HG03175 (cell line): ENCODE measurements at regions not wholly inside any gene's neighbourhood (a gene's known extent, or its start where the extent isn't known, plus 50 kb on each side); places are given as distances from the start of the nearest gene placed in this dataset.

Experiments used
- ATAC-seq: cut with Tn5 transposase; IDR thresholded peaks from one replicate; pipeline ENCODE4 v1.9.1; 2021; ENCODE audit warnings: mild to moderate bottlenecking, moderate library complexity; ENCODE audit not compliant: unreplicated experiment

- no peak for ATAC-seq
Measured at GRCh38 chr21:31570824-31571566, 88.5 kb upstream of the SOD1 start.

- ATAC-seq: no peak
Measured at GRCh38 chr21:31566611-31567010, 92.9 kb upstream of the SOD1 start.

DNA sequence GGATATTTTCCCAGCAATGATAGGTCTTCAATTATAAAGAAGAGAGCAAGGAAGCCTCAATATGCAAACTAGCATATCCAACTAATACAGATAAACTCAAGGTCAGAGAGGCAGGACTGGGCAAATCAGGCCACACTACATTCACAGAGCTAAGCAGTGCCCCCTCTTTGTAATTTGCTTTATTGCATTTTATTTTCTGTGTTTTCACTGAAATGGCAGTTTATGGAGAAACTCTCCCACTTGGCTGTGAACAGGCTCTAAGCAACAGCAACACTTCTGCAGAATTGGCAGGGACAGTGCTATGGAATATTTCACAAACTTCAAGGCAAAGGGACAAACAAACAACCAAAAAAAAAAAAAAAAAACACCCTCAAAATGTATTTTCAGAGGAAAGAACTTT, 93.4 kb upstream of the SOD1 start:
- no peak for ATAC-seq

- ATAC-seq: no peak
Measured at GRCh38 chr21:31564439-31564838, 95.1 kb upstream of the SOD1 start.

DNA sequence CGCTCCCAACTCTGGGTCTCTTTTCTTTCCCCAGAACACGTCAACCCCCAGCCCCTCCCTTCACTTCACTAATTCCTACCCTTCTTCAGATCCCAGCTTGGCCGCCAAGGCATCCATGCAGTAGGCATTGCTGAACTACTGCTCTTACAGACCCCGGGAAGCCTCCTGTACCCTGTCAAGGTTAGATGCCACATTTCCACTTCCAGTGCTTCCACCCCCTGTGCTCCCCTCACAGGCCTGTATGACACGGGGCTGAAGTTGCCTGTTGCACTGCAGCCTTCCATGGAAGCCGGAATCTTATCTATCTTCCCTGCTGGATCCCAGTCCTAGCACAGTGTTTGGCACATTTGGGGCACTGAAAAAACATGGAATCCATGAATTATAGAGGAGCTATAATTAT, 99.0 kb upstream of the SOD1 start:
- no peak for ATAC-seq

DNA sequence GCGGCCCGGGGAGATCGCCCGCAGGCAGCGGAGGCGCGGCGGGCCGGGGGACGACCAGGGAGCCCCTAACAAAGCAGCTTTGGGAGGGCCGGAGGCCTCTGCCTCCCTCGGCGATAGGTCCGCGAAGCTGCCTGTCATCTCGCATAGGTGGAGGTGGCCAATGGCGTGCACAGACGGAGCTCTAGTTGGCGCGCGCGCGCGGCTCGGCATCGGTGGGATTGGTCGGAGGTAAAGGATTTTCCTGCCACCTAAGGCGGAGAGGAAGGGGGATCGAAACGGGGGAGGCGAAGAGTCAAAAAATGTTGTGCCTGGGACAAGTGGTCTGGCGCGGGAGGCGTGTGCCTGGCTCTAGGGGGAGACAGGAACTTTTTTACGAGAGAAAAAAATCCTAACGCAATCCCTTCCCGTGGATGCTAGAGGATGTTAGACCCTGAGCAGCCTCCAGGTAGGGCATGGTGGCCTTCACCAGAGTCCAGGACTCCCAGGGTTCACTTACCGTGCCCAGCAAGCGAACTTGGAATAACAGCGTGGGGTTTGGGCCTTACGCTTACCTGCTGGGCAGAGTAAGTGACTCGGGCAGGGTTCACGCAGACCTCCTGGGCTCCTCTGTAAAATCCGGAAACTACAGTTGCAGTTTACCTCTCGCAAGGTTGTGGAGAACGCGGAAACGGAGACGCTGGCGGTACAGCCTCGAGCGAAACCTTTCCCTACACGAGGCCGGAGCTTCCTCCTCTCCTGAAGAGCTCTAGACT, 99.9 kb upstream of the SOD1 start:
- ATAC-seq: peak; percentile 82

GRCh38 chr21:31558962-31559367, 100.5 kb upstream of the SOD1 start:
- peak; percentile 92 for ATAC-seq

GRCh38 chr21:31558189-31558961, 101.1 kb upstream of the SOD1 start:
- ATAC-seq: peak; percentile 25

- no peak for ATAC-seq
Measured at GRCh38 chr21:31557421-31558188, 101.9 kb upstream of the SOD1 start.

- ATAC-seq: no peak
Measured at GRCh38 chr21:31556662-31557061, 102.8 kb upstream of the SOD1 start.

DNA sequence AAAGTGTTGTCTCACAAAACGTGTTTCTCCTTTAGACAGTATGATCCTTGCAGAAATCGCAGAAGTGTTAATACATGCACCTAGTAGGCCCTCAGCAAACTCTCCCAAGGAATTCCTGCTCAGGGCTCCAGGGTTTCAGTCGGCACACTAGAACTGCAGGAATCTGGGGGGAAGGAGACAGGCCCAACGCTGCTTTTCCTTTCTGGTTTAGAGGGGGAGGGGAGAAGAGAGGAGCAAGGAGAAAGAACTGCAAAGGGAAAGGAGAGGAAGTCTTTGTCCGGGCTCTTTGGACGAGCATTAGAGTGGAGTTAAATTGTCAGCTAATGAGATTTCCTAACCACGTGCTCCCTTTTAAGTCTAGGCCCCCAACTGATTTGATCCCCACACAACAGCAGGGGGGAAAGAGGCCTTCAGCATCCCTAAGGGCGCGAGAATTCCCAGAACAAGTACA, 103.7 kb upstream of the SOD1 start:
- ATAC-seq: no peak

DNA sequence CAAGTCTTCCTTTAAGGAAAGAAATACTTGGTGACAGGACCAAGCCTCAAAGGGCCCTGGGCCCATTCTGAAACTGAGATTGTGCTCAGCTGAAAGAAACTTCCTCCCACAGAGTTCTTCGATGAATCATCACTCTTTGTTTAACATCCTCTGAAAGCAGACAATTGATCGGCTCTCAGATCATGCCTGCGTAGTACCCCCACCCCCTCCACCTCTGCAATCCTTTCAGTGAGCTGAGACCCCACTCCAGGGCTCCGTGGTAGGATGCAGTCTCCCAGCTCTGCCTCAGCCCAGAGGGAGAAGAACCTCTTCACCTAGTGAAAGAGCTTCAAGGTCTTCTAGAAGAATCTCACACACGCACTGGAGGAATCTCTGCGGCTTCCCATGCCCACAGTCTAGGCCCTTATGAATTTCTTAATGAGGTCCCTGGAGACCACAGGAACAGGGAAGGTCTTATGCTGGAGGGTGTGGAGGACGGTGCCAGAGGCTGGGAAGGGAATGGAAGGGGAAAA, 104.9 kb upstream of the SOD1 start:
- ATAC-seq: no peak

DNA sequence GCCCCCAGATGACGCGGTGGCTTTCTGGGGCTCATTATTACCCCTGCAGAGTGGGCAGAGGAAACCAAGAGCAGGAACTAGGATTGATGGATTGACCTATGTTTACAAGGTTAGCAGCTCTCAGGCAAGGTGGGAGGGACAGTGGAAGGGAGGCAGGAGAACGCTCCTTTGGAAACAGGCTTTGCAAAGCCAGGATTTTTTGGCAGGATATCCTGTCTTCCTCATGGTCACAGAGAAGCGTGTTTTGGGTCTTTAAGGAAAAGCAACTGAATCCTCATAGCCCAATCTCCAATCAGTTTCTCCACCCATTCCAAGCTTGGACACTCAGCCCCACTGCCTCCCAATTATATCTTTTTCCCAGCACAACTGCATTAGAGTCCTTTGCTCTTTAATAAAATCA, 105.6 kb upstream of the SOD1 start:
- ATAC-seq: no peak

DNA sequence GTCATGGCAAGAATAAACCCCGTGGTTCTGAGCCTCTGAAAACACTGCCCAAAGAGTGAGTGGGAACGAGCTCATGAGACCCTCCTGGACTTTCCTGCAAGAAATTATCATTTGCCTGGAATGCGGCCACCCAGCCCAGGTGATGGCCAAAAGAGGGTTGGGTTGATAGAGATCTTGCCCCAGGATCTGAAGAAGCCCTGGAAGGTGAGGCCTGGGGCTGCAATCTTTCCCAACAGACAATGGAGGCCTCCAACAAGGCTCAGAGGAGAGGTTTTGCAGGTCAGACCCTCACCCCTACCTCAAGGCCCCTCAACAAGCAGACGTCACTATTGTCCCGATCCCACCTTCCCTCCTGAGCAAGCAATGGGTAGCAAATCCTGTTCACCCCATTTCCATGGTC, 106.0 kb upstream of the SOD1 start:
- no peak for ATAC-seq

DNA sequence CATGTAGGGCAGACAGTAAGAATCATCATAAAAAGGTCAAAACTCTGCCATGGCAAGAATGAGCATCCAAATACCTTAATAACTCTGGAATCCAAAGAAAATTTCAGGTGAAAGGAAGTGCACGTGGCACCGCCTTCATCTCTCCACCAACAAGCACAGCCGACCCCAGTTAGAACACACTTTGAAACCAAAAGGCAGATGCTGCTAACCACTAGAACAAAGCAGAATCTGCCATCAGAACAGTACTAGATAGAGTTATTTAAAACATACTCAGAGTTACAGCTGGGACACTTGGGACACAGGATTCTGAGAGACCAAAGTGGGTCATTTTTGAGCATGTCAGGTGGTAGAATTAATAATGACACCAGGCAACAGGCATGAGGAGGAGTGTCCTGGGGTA, 106.7 kb upstream of the SOD1 start:
- no peak for ATAC-seq

- ATAC-seq: no peak
Measured at GRCh38 chr21:31550070-31550469, 109.4 kb upstream of the SOD1 start.

DNA sequence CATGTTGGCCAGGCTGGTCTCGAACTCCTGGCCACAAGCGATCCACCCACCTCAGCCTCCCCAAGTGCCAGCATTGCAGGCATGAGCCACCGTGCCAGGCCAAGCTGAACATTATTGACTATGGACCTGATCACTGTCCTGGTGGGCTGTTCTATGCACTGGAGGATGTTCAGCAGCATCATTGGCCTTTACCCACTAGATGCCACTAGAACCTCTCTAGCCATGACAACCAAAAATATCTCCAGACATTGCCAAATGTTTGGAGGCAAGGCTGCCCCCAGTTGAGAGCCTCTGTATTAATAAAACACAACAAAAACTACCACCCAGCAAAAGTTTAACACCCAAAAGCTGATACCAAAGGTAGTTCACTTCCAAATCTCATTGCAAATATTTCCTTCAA, 110.8 kb upstream of the SOD1 start:
- no peak for ATAC-seq

GRCh38 chr21:31546443-31547170, 112.9 kb upstream of the SOD1 start:
- ATAC-seq: no peak

GRCh38 chr21:31545036-31545435, 114.5 kb upstream of the SOD1 start:
- no peak for ATAC-seq

- no peak for ATAC-seq
Measured at GRCh38 chr21:31543191-31543590, 116.3 kb upstream of the SOD1 start.
